ENCODE measurements at regions not wholly inside any gene's neighbourhood (a gene's known extent, or its start where the extent isn't known, plus 50 kb on each side); places are given as distances from the start of the nearest gene placed in this dataset.

DNA sequence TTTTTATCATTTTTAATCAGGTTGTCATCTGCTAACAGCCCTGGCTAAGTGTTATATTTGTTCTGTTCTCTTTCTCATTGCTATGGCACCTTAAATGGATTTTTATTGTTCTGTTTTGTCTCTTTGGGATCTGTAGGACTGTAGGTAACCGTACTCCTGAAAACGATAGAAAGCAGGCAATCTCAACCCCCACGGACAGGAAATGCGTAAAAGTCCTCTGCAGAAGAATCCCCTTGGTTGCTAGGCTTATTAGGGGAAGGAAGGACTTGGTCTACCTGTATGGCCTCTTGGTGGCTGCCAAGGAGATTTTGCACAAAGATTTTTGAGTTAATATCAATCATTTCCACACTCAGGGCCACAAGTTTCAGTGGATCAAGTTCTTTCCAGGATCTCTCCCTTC is 571.9 kb upstream of the ZNF385D start:
- Histone ChIP-seq H3K27ac (ENCODE audit: extremely low read length, insufficient read depth, low read length) (no peak overlapping the region), H3K9me3 (ENCODE audit: low read length) (no peaks in the 10 kb centered on the region), H3K27me3 (ENCODE audit: control insufficient read depth in 1 of 2, insufficient read depth in 2 of 2, low read length in 2 of 2) (no peaks in the 10 kb centered on the region), H3K4me2 (ENCODE audit: low read depth, low read length) (no peak overlapping the region), H3K4me1 (ENCODE audit: insufficient read depth, low read length) (no peaks in the 10 kb centered on the region), H3K4me3 (replicated peaks in 1 of 3; ENCODE audit: insufficient read depth in 1 of 3, low read depth in 2 of 3, low read length in 3 of 3) (no peak overlapping the region), H4K20me1 (ENCODE audit: insufficient read depth, low read length) (no peaks in the 10 kb centered on the region), H3K9ac (ENCODE audit: insufficient read depth, low read depth, low read length) (no peak overlapping the region), H2AFZ (ENCODE audit: low read length) (no peak overlapping the region), H3K79me2 (ENCODE audit: insufficient read depth, low read length) (no peaks in the 10 kb centered on the region), H3K36me3 (replicated peaks in 1 of 2; ENCODE audit: control insufficient read depth in 1 of 2, insufficient read depth in 2 of 2, low read length in 2 of 2) (no peaks in the 10 kb centered on the region)
- ChIA-PET CTCF (ENCODE audit: low intra/inter-chr PET ratio, low total read pairs) (no interaction called here), POLR2A (no interaction called here)
- FAIRE-seq (no peak), ATAC-seq (no peak), DNase-seq (ENCODE audit: low spot score) (no peak)
- WGBS (ENCODE audit: low lambda C conversion rate), result 0% methylated on average over 4 of the region's 4 CpGs
- in situ Hi-C loops (cut with HindIII; ENCODE audit: extremely low pct_ligation_motif_present, low pct_unique_long_range_greater_than_20kb) (no loop called here), intact Hi-C loops (cut with micrococcal nuclease; ENCODE audit: unreplicated experiment) (no loop called here)
- no TSS peak for BruUV-seq (replicated peaks)
- no peak for TF ChIP-seq RAD21 (CRISPR knock-in tag; IDR thresholded peaks at IDR 0.05)
- no peak for TF ChIP-seq KAT8 (CRISPR knock-in tag; IDR thresholded peaks at IDR 0.05)
- TF ChIP-seq ARID5B (CRISPR knock-in tag; IDR thresholded peaks at IDR 0.05), result no peak
- no peak for TF ChIP-seq RBM22 (optimal IDR thresholded peaks at IDR 0.05; ENCODE audit: low read length)
- TF ChIP-seq, protein P1, sequence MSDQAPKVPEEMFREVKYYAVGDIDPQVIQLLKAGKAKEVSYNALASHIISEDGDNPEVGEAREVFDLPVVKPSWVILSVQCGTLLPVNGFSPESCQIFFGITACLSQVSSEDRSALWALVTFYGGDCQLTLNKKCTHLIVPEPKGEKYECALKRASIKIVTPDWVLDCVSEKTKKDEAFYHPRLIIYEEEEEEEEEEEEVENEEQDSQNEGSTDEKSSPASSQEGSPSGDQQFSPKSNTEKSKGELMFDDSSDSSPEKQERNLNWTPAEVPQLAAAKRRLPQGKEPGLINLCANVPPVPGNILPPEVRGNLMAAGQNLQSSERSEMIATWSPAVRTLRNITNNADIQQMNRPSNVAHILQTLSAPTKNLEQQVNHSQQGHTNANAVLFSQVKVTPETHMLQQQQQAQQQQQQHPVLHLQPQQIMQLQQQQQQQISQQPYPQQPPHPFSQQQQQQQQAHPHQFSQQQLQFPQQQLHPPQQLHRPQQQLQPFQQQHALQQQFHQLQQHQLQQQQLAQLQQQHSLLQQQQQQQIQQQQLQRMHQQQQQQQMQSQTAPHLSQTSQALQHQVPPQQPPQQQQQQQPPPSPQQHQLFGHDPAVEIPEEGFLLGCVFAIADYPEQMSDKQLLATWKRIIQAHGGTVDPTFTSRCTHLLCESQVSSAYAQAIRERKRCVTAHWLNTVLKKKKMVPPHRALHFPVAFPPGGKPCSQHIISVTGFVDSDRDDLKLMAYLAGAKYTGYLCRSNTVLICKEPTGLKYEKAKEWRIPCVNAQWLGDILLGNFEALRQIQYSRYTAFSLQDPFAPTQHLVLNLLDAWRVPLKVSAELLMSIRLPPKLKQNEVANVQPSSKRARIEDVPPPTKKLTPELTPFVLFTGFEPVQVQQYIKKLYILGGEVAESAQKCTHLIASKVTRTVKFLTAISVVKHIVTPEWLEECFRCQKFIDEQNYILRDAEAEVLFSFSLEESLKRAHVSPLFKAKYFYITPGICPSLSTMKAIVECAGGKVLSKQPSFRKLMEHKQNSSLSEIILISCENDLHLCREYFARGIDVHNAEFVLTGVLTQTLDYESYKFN (CRISPR knock-in tag; conservative IDR thresholded peaks at IDR 0.05), result no peak
- TF ChIP-seq ZNF615 (CRISPR knock-in tag; IDR thresholded peaks at IDR 0.05; ENCODE audit: borderline replicate concordance), result no peak
- TF ChIP-seq, protein P2, sequence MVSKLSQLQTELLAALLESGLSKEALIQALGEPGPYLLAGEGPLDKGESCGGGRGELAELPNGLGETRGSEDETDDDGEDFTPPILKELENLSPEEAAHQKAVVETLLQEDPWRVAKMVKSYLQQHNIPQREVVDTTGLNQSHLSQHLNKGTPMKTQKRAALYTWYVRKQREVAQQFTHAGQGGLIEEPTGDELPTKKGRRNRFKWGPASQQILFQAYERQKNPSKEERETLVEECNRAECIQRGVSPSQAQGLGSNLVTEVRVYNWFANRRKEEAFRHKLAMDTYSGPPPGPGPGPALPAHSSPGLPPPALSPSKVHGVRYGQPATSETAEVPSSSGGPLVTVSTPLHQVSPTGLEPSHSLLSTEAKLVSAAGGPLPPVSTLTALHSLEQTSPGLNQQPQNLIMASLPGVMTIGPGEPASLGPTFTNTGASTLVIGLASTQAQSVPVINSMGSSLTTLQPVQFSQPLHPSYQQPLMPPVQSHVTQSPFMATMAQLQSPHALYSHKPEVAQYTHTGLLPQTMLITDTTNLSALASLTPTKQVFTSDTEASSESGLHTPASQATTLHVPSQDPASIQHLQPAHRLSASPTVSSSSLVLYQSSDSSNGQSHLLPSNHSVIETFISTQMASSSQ (IDR thresholded peaks at IDR 0.05; ENCODE audit: low read depth), result no peak
- TF ChIP-seq, protein P2 (CRISPR knock-in tag; IDR thresholded peaks at IDR 0.05; ENCODE audit: borderline replicate concordance), result no peak
- TF ChIP-seq, protein P3, sequence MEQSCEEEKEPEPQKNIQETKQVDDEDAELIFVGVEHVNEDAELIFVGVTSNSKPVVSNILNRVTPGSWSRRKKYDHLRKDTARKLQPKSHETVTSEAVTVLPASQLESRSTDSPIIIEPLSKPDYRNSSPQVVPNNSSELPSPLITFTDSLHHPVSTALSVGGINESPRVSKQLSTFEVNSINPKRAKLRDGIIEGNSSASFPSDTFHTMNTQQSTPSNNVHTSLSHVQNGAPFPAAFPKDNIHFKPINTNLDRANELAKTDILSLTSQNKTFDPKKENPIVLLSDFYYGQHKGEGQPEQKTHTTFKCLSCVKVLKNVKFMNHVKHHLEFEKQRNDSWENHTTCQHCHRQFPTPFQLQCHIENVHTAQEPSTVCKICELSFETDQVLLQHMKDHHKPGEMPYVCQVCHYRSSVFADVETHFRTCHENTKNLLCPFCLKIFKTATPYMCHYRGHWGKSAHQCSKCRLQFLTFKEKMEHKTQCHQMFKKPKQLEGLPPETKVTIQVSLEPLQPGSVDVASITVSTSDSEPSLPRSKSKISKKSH (CRISPR knock-in tag; IDR thresholded peaks at IDR 0.05; ENCODE audit: borderline replicate concordance), result no peak
- TF ChIP-seq ZMYM4 (CRISPR knock-in tag; IDR thresholded peaks at IDR 0.05), result no peak
- TF ChIP-seq PLSCR1 (CRISPR knock-in tag; IDR thresholded peaks at IDR 0.05; ENCODE audit: borderline replicate concordance), result no peak

All from HepG2 (cell line).